ENCODE measurements at regions not wholly inside any gene's neighbourhood (a gene's known extent, or its start where the extent isn't known, plus 50 kb on each side); places are given as distances from the start of the nearest gene placed in this dataset.

- TF ChIP-seq CTCF (IDR thresholded peaks at IDR 0.05; ENCODE audit: low read depth, low read length) (no peak), POLR2A (IDR thresholded peaks at IDR 0.05; ENCODE audit: extremely low read depth, insufficient read length) (no peak)
These were observed 164.5 kb upstream of the PPP2R3A start for GRCh38 chr3:135801018-135801417.
